Loucy (cell line): ENCODE measurements at regions not wholly inside any gene's neighbourhood (a gene's known extent, or its start where the extent isn't known, plus 50 kb on each side); places are given as distances from the start of the nearest gene placed in this dataset.

Experiments used
- H2AFZ ChIP-seq: fragments of 200-600 bp; sonication (generic); 2 replicates; pipeline ENCODE4 v1.6.0; 2016; ENCODE audit warnings: antibody characterized with exemption, mild to moderate bottlenecking, low read length, moderate library complexity
- H3F3A ChIP-seq: fragments of 200-600 bp; 2 replicates; pipeline ENCODE4 v1.6.0; 2016; ENCODE audit warnings: antibody characterized with exemption, low read depth, mild to moderate bottlenecking
- H3K27me3 ChIP-seq: fragments of 200-600 bp; sonication (generic); 2 replicates; pipeline ENCODE4 v1.6.1; 2014; ENCODE audit warnings: low read length, mild to moderate bottlenecking; ENCODE audit not compliant: insufficient read depth, poor library complexity, severe bottlenecking
- H3K36me3 ChIP-seq: fragments of 200-600 bp; sonication (generic); 2 replicates; pipeline ENCODE4 v1.6.1; 2016; ENCODE audit warnings: low read length; ENCODE audit not compliant: insufficient read depth
- H3K4me1 ChIP-seq: fragments of 200-600 bp; sonication (generic); 2 replicates; pipeline ENCODE4 v1.5.1; 2014; ENCODE audit warnings: low read length, mild to moderate bottlenecking; ENCODE audit not compliant: insufficient read depth, poor library complexity, severe bottlenecking
- H3K4me2 ChIP-seq: fragments of 200-600 bp; sonication (generic); 2 replicates; pipeline ENCODE4 v1.6.0; 2014; ENCODE audit warnings: antibody characterized with exemption, low read length, low read depth, mild to moderate bottlenecking; ENCODE audit not compliant: poor library complexity, severe bottlenecking
- H3K4me3 ChIP-seq: fragments of 200-600 bp; sonication (generic); 2 replicates; pipeline ENCODE4 v1.5.1; 2014; ENCODE audit warnings: low read length, mild to moderate bottlenecking, mixed read lengths; ENCODE audit not compliant: poor library complexity, severe bottlenecking
- H3K79me2 ChIP-seq: fragments of 200-600 bp; sonication (generic); 2 replicates; pipeline ENCODE4 v1.6.1; 2014; ENCODE audit warnings: low read length; ENCODE audit not compliant: insufficient read depth
- H3K9ac ChIP-seq: fragments of 200-600 bp; sonication (generic); 2 replicates; pipeline ENCODE4 v1.6.0; 2014; ENCODE audit warnings: mild to moderate bottlenecking, low read depth, low read length, moderate library complexity; ENCODE audit not compliant: poor library complexity, severe bottlenecking
- H3K9me2 ChIP-seq: fragments of 200-600 bp; sonication (generic); replicated peaks from 2 replicates; pipeline ENCODE4 v1.6.1; 2016; ENCODE audit warnings: low read depth, low read length, mixed read lengths
- H3K9me3 ChIP-seq: fragments of 200-600 bp; sonication (generic); 2 replicates; pipeline ENCODE4 v1.6.1; 2014; ENCODE audit warnings: mild to moderate bottlenecking, antibody characterized with exemption, low read length, low read depth; ENCODE audit not compliant: insufficient read depth
- H4K20me1 ChIP-seq: fragments of 200-600 bp; sonication (generic); 2 replicates; pipeline ENCODE4 v1.6.0; 2014; ENCODE audit warnings: antibody characterized with exemption, low read length, mild to moderate bottlenecking; ENCODE audit not compliant: insufficient read depth, poor library complexity, severe bottlenecking
- CTCF ChIP-seq: fragments of 200-600 bp; sonication (generic); conservative IDR thresholded peaks from 2 replicates; pipeline ENCODE4 v1.5.1; 2014; ENCODE audit warnings: mild to moderate bottlenecking, antibody characterized with exemption, low read length
- EZH2phosphoT487 ChIP-seq: fragments of 200-600 bp; IDR thresholded peaks from 2 replicates; pipeline ENCODE4 v1.6.1; 2018; ENCODE audit warnings: antibody characterized with exemption, mild to moderate bottlenecking, moderate library complexity, borderline replicate concordance

GRCh38 chr2:71947809-71948208 lies 199.9 kb downstream of the CYP26B1 start:
- H3K9me2 ChIP-seq, result no peaks in the 10 kb centered on the region
- no peaks in the 10 kb centered on the region for H3K36me3 ChIP-seq
- no peak overlapping the region for H3K4me3 ChIP-seq
- H3K79me2 ChIP-seq, result no peaks in the 10 kb centered on the region
- no peaks in the 10 kb centered on the region for H4K20me1 ChIP-seq
- H3K27me3 ChIP-seq, result no peaks in the 10 kb centered on the region
- no peaks in the 10 kb centered on the region for H3K9me3 ChIP-seq
- TF ChIP-seq EZH2phosphoT487, result no peak
- TF ChIP-seq CTCF, result no peak
- no peak overlapping the region for H3K4me2 ChIP-seq
- H2AFZ ChIP-seq, result no peak overlapping the region
- H3F3A ChIP-seq, result no peaks in the 10 kb centered on the region
- no peak overlapping the region for H3K9ac ChIP-seq
- H3K4me1 ChIP-seq, result no peaks in the 10 kb centered on the region

GRCh38 chr2:71945603-71945959 lies 202.1 kb downstream of the CYP26B1 start:
- no peaks in the 10 kb centered on the region for H3K79me2 ChIP-seq
- no peak overlapping the region for H3K4me2 ChIP-seq
- no peaks in the 10 kb centered on the region for H3F3A ChIP-seq

GRCh38 chr2:71944806-71945602 lies 202.7 kb downstream of the CYP26B1 start:
- Histone ChIP-seq H3F3A (no peaks in the 10 kb centered on the region), H3K4me1 (no peaks in the 10 kb centered on the region), H3K27me3 (no peaks in the 10 kb centered on the region), H3K4me3 (no peak overlapping the region), H2AFZ (no peak overlapping the region), H3K4me2 (no peak overlapping the region), H3K79me2 (no peaks in the 10 kb centered on the region), H3K9me3 (no peaks in the 10 kb centered on the region; the same call in 1 of the 2 replicates), H4K20me1 (no peaks in the 10 kb centered on the region), H3K9ac (no peak overlapping the region), H3K9me2 (no peaks in the 10 kb centered on the region), H3K36me3 (no peaks in the 10 kb centered on the region)
- TF ChIP-seq EZH2phosphoT487, result no peak

More at GRCh38 chr2:71945603-71945959, 202.1 kb downstream of the CYP26B1 start:
- Histone ChIP-seq H3K27me3 (no peaks in the 10 kb centered on the region), H3K9me3 (no peaks in the 10 kb centered on the region; the same call in 1 of the 2 replicates), H4K20me1 (no peaks in the 10 kb centered on the region), H3K9ac (no peak overlapping the region), H3K4me1 (no peaks in the 10 kb centered on the region), H2AFZ (no peak overlapping the region), H3K36me3 (no peaks in the 10 kb centered on the region), H3K4me3 (no peak overlapping the region), H3K9me2 (no peaks in the 10 kb centered on the region)
- TF ChIP-seq CTCF, result no peak

- no peaks in the 10 kb centered on the region for H3K27me3 ChIP-seq
- no peaks in the 10 kb centered on the region for H3K79me2 ChIP-seq
- TF ChIP-seq EZH2phosphoT487 (no peak), CTCF (no peak)
- no peaks in the 10 kb centered on the region; the same call in 1 of the 2 replicates for H3K9me3 ChIP-seq
- H3F3A ChIP-seq, result no peaks in the 10 kb centered on the region
- no peak overlapping the region for H2AFZ ChIP-seq
- H3K9ac ChIP-seq, result no peak overlapping the region
- H3K36me3 ChIP-seq, result no peaks in the 10 kb centered on the region
- H3K9me2 ChIP-seq, result no peaks in the 10 kb centered on the region
- H3K4me3 ChIP-seq, result no peak overlapping the region
- no peaks in the 10 kb centered on the region for H4K20me1 ChIP-seq
- no peaks in the 10 kb centered on the region for H3K4me1 ChIP-seq
- no peak overlapping the region for H3K4me2 ChIP-seq
Observed at GRCh38 chr2:71944183-71944550, 203.5 kb downstream of the CYP26B1 start.
